ENCODE measurements at regions not wholly inside any gene's neighbourhood (a gene's known extent, or its start where the extent isn't known, plus 50 kb on each side); places are given as distances from the start of the nearest gene placed in this dataset.

DNA sequence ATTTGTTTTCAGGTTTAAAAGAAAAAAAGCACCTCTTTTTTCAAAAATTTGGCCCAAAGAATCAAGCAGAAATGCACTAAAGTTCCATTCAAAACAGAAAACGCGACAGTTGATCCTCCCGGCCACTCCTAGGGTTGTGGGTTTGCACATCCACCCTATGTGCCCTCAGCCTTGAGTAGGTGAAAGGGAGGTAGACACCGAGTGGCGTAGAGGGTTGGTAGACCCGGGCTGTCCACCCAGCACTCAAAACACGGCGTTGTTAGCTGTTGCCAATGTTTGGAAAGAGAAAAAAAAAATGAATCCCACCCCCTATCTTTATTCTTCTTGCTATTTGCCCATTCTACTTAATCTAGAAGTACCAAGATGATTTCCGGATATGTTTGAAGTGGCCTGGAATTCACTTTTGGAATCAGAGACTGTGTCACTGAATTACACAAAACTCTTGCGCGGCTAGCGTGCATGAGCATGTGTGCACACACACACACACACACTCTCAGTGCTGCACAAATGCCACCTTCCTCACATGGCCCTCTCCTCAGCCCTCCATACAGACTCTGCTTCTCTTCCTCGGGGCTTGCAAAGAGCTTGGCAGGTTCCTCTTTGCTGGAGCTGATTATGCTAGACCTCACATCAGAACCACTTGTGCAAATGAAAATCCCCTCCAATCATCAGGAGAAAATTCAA is 110.2 kb upstream of the HAND1 start:
- H3K4me1 Mint-ChIP-seq: no peaks in the 10 kb centered on the region
- H3K36me3 Mint-ChIP-seq (ENCODE audit: low read depth): no peaks in the 10 kb centered on the region
- no peak overlapping the region for H3K4me3 Mint-ChIP-seq
- H3K9me3 Mint-ChIP-seq: no peaks in the 10 kb centered on the region
- peaks cover 31% of the 10 kb centered on the region for H3K27me3 Mint-ChIP-seq (ENCODE audit: low read depth)
- no peak overlapping the region for H3K27ac Mint-ChIP-seq
- TF ChIP-seq CTCF (IDR thresholded peaks at IDR 0.05; ENCODE audit: unreplicated experiment in 3 of 3): no peak

GRCh38 chr5:154587123-154588026 is 109.3 kb upstream of the HAND1 start:
- Mint-ChIP-seq H3K9me3 (no peaks in the 10 kb centered on the region), H3K27ac (no peak overlapping the region), H3K4me3 (no peak overlapping the region), H3K27me3 (ENCODE audit: low read depth) (peaks cover 37% of the 10 kb centered on the region), H3K36me3 (ENCODE audit: low read depth) (no peaks in the 10 kb centered on the region), H3K4me1 (no peaks in the 10 kb centered on the region)
- no peak for TF ChIP-seq CTCF (IDR thresholded peaks at IDR 0.05; ENCODE audit: unreplicated experiment in 3 of 3)

DNA sequence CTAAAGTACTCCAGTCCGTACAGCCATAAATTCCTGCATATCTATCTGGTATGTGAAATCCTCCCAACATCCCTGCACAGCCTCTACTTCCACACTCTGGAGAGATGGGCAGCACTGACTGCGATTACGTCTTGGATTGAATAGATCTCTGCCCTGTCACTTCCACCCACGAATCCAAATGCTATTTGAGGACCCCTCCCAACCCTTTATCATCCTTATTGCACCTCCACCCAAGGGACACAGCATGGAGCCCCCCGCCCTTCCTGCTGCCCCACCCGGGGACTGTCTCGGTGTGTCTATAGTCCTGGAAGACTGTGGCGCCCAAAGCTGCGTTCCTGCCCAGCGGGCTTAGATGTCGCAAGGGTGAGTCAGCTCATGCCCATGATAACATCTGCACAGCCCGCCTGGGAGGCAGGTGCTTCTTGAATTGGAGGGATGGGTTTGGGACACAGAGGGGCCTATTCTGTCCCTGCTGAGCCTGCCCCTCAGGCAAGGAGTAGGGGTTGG is 105.7 kb upstream of the HAND1 start:
- no peaks in the 10 kb centered on the region for H3K36me3 Mint-ChIP-seq (ENCODE audit: low read depth)
- H3K27me3 Mint-ChIP-seq (ENCODE audit: low read depth): peaks cover 41% of the 10 kb centered on the region
- no peaks in the 10 kb centered on the region for H3K4me1 Mint-ChIP-seq
- H3K27ac Mint-ChIP-seq: no peak overlapping the region
- TF ChIP-seq CTCF (IDR thresholded peaks at IDR 0.05; ENCODE audit: unreplicated experiment in 3 of 3): no peak
- H3K4me3 Mint-ChIP-seq: no peak overlapping the region
- no peaks in the 10 kb centered on the region for H3K9me3 Mint-ChIP-seq

GRCh38 chr5:154580422-154580821 is 102.4 kb upstream of the HAND1 start:
- no peaks in the 10 kb centered on the region for H3K36me3 Mint-ChIP-seq (ENCODE audit: low read depth)
- no peaks in the 10 kb centered on the region for H3K4me1 Mint-ChIP-seq
- no peak for TF ChIP-seq CTCF (IDR thresholded peaks at IDR 0.05; ENCODE audit: unreplicated experiment in 3 of 3)
- peaks cover 61% of the 10 kb centered on the region for H3K27me3 Mint-ChIP-seq (ENCODE audit: low read depth)
- H3K9me3 Mint-ChIP-seq: no peaks in the 10 kb centered on the region
- no peak overlapping the region for H3K4me3 Mint-ChIP-seq
- no peak overlapping the region for H3K27ac Mint-ChIP-seq

GRCh38 chr5:154577416-154577815 is 99.4 kb upstream of the HAND1 start:
- no peaks in the 10 kb centered on the region for H3K4me1 Mint-ChIP-seq
- no peak overlapping the region for H3K27ac Mint-ChIP-seq
- no peak overlapping the region for H3K4me3 Mint-ChIP-seq
- no peak for TF ChIP-seq CTCF (IDR thresholded peaks at IDR 0.05; ENCODE audit: unreplicated experiment in 3 of 3)
- no peaks in the 10 kb centered on the region for H3K9me3 Mint-ChIP-seq
- H3K36me3 Mint-ChIP-seq (ENCODE audit: low read depth): no peaks in the 10 kb centered on the region
- H3K27me3 Mint-ChIP-seq (ENCODE audit: low read depth): peaks cover 45% of the 10 kb centered on the region

Data from nephron (organoid).